ENCODE measurements at regions not wholly inside any gene's neighbourhood (a gene's known extent, or its start where the extent isn't known, plus 50 kb on each side); places are given as distances from the start of the nearest gene placed in this dataset.
A peak's percentile ranks its signal among the peaks of the same experiment; 100 is the strongest.

DNA sequence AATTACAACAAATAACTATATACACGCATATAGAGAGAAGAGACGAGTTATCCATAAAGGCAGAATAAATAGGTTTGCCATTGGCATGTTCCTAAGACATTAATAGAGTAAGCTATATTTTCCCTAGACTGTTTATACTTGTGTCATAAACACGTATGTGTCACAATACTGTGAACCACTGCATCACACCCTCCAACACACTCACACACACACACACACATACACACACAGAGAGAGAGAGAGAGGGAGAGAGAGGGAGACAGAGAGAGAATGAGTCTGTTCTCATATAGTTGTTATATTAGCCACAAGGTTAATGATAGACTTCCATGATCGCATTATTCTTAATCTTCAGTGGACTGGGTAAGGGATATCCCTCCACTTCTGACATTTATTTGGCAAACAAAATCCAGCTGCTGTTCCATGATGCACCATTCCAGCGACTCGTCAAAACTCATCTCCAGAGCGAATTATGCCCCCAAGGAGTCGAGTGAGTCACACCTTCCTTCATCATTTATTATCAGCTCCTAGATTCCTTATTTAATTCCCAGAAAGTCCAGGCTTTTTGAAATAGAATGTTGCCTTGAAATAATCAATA is 82.8 kb upstream of the HIVEP1 start:
- H3K9me3 ChIP-seq (ENCODE audit: control insufficient read depth in 2 of 2, insufficient read depth in 1 of 2, low read depth in 1 of 2, low read length in 1 of 2), result no peaks in the 10 kb centered on the region
- 59 to 64% methylated on average over 8 of the region's 8 CpGs for WGBS, 2 donors

DNA sequence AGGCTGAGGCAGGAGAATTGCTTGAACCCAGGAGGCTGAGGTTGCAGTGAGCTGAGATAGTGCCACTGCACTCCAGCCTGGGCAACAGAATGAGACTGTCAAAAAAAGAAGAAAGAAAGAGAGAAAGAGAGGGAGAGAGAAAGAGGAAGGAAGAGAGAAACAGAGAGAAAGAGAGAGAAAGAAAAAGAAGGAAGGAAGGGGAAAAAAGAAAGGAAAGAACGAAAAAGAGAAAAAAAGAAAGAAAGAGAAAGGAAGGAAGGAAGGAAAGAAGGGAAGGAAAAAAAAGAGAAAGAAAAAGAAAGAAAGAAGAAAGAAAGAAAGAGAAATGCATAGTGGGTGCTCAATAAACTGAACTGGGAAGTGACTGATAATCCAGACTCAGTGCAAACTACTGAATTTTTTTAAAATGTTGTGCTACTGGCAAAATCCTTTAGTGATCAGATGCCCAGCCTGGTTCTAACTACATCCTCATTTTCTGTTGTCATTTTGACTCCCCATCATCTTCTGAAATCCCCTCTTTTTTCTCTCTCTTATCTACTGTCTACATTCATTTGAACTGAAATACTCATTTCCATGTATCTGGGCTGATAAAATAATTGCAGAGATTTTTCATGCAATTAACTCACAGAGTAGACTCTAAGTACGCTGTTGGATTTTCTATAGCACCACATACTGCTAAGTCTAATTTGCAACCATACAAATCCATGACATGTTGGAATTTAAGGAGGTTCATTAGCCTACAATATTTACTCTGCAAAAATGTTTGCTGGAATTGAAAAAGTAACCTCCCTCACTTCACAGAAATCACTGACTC is 85.3 kb upstream of the HIVEP1 start:
- H3K36me3 ChIP-seq (ENCODE audit: control insufficient read depth in 2 of 2, insufficient read depth in 2 of 2, low read length in 1 of 2), result no peaks in the 10 kb centered on the region
- WGBS, 2 donors, result 86% methylated on average over 2 of the region's 2 CpGs
- H3K4me3 ChIP-seq (ENCODE audit: low read depth in 1 of 2, low read length in 2 of 2), result no peak overlapping the region

More for the DNA sequence above, 82.8 kb upstream of the HIVEP1 start:
- Histone ChIP-seq H3K4me3 (ENCODE audit: low read depth in 1 of 2, low read length in 2 of 2) (no peak overlapping the region), H3K27ac (ENCODE audit: low read depth in 2 of 2, low read length in 1 of 2) (no peak overlapping the region), H3K4me1 (ENCODE audit: control insufficient read depth in 2 of 2, insufficient read depth in 2 of 2, low read length in 1 of 2) (no peaks in the 10 kb centered on the region), H3K27me3 (ENCODE audit: control insufficient read depth in 1 of 2, insufficient read depth in 2 of 2, low read length in 2 of 2) (no peaks in the 10 kb centered on the region), H3K36me3 (ENCODE audit: control insufficient read depth in 2 of 2, insufficient read depth in 2 of 2, low read length in 1 of 2) (no peaks in the 10 kb centered on the region)

DNA sequence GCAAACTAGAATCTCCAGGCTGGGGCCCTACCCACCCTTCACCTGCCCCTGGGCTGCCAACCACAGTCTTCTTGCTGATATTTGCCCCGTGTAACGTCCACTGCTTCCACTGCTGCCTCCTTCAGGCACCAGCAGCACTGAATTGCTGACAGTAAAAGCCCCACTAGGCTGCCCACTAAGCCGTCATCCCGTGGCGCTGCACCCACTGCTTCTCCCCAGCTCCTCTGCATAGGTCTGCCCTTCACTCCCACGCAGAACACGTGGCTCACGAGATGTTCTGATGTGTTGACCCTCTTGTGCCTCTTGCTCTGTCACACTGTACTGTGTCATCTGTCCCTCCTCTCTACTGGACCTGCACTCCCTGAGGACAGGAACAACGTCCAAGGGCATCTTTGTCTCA is 86.3 kb upstream of the HIVEP1 start:
- H3K36me3 ChIP-seq (ENCODE audit: control insufficient read depth in 2 of 2, insufficient read depth in 2 of 2, low read length in 1 of 2), result no peaks in the 10 kb centered on the region
- H3K4me3 ChIP-seq (ENCODE audit: low read depth in 1 of 2, low read length in 2 of 2), result no peak overlapping the region
- H3K9me3 ChIP-seq (ENCODE audit: control insufficient read depth in 2 of 2, insufficient read depth in 1 of 2, low read depth in 1 of 2, low read length in 1 of 2), result no peaks in the 10 kb centered on the region
- WGBS, 2 donors, result 88 to 94% methylated on average over 9 of the region's 9 CpGs
- peaks cover 0 to 4% of the 10 kb centered on the region in 2 donors for H3K4me1 ChIP-seq (ENCODE audit: control insufficient read depth in 2 of 2, insufficient read depth in 2 of 2, low read length in 1 of 2)
- no peaks in the 10 kb centered on the region for H3K27me3 ChIP-seq (ENCODE audit: control insufficient read depth in 1 of 2, insufficient read depth in 2 of 2, low read length in 2 of 2)
- H3K27ac ChIP-seq (ENCODE audit: low read depth in 2 of 2, low read length in 1 of 2), result no peak overlapping the region

More for the DNA sequence above, 85.3 kb upstream of the HIVEP1 start:
- Histone ChIP-seq H3K27ac (ENCODE audit: low read depth in 2 of 2, low read length in 1 of 2) (no peak overlapping the region), H3K4me1 (ENCODE audit: control insufficient read depth in 2 of 2, insufficient read depth in 2 of 2, low read length in 1 of 2) (no peaks in the 10 kb centered on the region), H3K27me3 (ENCODE audit: control insufficient read depth in 1 of 2, insufficient read depth in 2 of 2, low read length in 2 of 2) (no peaks in the 10 kb centered on the region), H3K9me3 (ENCODE audit: control insufficient read depth in 2 of 2, insufficient read depth in 1 of 2, low read depth in 1 of 2, low read length in 1 of 2) (no peaks in the 10 kb centered on the region)

DNA sequence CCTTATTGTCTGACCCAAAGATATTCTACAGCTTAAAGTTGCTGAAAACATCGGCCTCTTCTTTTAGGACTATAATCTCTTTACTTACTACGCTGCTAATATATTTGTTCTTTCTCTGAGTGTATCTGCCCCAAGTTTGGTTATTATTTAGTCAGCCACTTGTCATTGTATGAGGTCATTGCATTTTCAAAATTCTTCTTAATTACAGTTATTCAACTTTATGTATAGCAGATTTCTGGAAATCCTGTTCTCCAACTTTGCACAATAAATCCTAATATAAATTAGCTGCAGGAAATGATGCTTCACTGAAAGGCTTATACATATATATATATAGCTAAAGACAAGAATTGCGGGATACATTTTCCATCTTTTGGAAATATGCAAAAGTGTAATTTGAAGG is 88.5 kb upstream of the HIVEP1 start:
- Histone ChIP-seq H3K4me3 (ENCODE audit: low read depth in 1 of 2, low read length in 2 of 2) (no peak overlapping the region), H3K27ac (ENCODE audit: low read depth in 2 of 2, low read length in 1 of 2) (no peak overlapping the region), H3K36me3 (ENCODE audit: control insufficient read depth in 2 of 2, insufficient read depth in 2 of 2, low read length in 1 of 2) (no peaks in the 10 kb centered on the region), H3K4me1 (ENCODE audit: control insufficient read depth in 2 of 2, insufficient read depth in 2 of 2, low read length in 1 of 2) (peaks cover 0 to 4% of the 10 kb centered on the region in 2 donors), H3K27me3 (ENCODE audit: control insufficient read depth in 1 of 2, insufficient read depth in 2 of 2, low read length in 2 of 2) (no peaks in the 10 kb centered on the region), H3K9me3 (ENCODE audit: control insufficient read depth in 2 of 2, insufficient read depth in 1 of 2, low read depth in 1 of 2, low read length in 1 of 2) (no peaks in the 10 kb centered on the region)
- 93 to 95% methylated on average over 3 of the region's 3 CpGs for WGBS, 2 donors

DNA sequence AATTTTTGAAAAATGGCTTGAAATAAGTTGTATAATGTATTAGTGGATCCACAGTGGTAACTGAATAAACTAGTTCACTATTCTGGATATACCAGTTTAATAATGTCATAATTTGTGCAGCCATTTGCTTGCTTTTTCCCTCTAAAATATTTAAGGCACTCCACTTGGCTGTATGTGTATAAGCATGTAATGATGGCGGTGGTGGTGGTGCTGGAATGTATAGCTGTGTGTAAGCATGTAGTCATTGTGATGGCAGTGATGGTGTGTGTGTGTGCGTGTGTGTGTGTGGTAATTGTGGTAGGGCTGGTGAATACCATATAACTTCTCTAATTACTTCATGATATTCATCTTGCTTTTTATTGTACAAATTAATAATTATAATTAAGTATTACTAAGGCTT is 89.2 kb upstream of the HIVEP1 start:
- Histone ChIP-seq H3K27ac (ENCODE audit: low read depth in 2 of 2, low read length in 1 of 2) (no peak overlapping the region), H3K9me3 (ENCODE audit: control insufficient read depth in 2 of 2, insufficient read depth in 1 of 2, low read depth in 1 of 2, low read length in 1 of 2) (no peaks in the 10 kb centered on the region), H3K27me3 (ENCODE audit: control insufficient read depth in 1 of 2, insufficient read depth in 2 of 2, low read length in 2 of 2) (no peaks in the 10 kb centered on the region), H3K4me1 (ENCODE audit: control insufficient read depth in 2 of 2, insufficient read depth in 2 of 2, low read length in 1 of 2) (peaks cover 0 to 4% of the 10 kb centered on the region in 2 donors), H3K4me3 (ENCODE audit: low read depth in 1 of 2, low read length in 2 of 2) (no peak overlapping the region), H3K36me3 (ENCODE audit: control insufficient read depth in 2 of 2, insufficient read depth in 2 of 2, low read length in 1 of 2) (no peaks in the 10 kb centered on the region)
- 97 to 98% methylated on average over 2 of the region's 2 CpGs for WGBS, 2 donors

DNA sequence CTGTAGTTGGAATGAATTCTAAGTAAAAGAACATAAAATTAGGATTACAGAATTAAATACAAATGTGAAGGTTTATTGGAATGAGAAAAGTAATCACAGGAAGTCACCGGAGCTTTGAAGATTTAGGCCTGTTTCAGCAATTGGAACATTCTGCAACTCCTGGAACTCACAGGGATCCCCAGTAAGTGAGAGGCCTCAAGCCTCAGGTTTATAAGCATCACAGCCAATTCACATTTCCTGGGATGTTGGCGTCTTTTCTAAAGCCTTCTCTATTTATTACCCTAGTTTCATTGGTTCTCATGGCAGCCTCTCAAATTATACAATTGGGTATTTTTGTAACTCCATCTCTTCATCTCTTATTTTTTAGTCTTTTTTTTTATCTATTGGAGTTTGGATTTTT is 90.4 kb upstream of the HIVEP1 start:
- H3K9me3 ChIP-seq (ENCODE audit: control insufficient read depth in 2 of 2, insufficient read depth in 1 of 2, low read depth in 1 of 2, low read length in 1 of 2), result no peaks in the 10 kb centered on the region
- WGBS, 2 donors, result 67 to 76% methylated on average over 2 of the region's 2 CpGs
- H3K4me3 ChIP-seq (ENCODE audit: low read depth in 1 of 2, low read length in 2 of 2), result no peak overlapping the region
- H3K4me1 ChIP-seq (ENCODE audit: control insufficient read depth in 2 of 2, insufficient read depth in 2 of 2, low read length in 1 of 2), result peaks cover 0 to 4% of the 10 kb centered on the region in 2 donors
- H3K27ac ChIP-seq (ENCODE audit: low read depth in 2 of 2, low read length in 1 of 2), result no peak overlapping the region
- H3K27me3 ChIP-seq (ENCODE audit: control insufficient read depth in 1 of 2, insufficient read depth in 2 of 2, low read length in 2 of 2), result no peaks in the 10 kb centered on the region
- no peaks in the 10 kb centered on the region for H3K36me3 ChIP-seq (ENCODE audit: control insufficient read depth in 2 of 2, insufficient read depth in 2 of 2, low read length in 1 of 2)

DNA sequence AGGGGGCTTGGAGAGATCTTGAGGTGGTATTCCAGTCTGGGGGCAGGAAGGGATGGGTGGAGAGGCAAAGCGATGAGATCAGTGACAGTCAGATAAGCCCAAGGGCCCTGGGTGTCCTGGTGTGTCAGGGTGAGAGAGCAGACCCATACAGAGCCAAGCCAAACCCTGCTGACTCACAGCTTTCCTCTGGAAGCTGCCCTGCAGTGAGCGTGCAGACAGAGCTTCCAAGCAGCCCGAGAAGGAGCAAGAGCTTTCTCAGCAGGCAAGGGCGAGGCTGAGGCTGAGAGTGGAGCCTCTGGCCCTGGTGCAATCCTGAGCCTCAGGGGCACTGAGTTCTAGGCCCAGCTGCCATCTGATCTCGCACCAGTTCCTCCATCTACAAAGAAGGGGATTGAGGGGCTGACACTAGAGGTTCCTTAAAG is 91.1 kb upstream of the HIVEP1 start:
- no peaks in the 10 kb centered on the region for H3K36me3 ChIP-seq (ENCODE audit: control insufficient read depth in 2 of 2, insufficient read depth in 2 of 2, low read length in 1 of 2)
- H3K4me1 ChIP-seq (ENCODE audit: control insufficient read depth in 2 of 2, insufficient read depth in 2 of 2, low read length in 1 of 2), result peaks cover 0 to 4% of the 10 kb centered on the region in 2 donors
- no peaks in the 10 kb centered on the region for H3K27me3 ChIP-seq (ENCODE audit: control insufficient read depth in 1 of 2, insufficient read depth in 2 of 2, low read length in 2 of 2)
- peak overlapping the region; percentile 20 to 50 for H3K27ac ChIP-seq (ENCODE audit: low read depth in 2 of 2, low read length in 1 of 2)
- no peaks in the 10 kb centered on the region for H3K9me3 ChIP-seq (ENCODE audit: control insufficient read depth in 2 of 2, insufficient read depth in 1 of 2, low read depth in 1 of 2, low read length in 1 of 2)
- H3K4me3 ChIP-seq (ENCODE audit: low read depth in 1 of 2, low read length in 2 of 2), result no peak overlapping the region
- 37 to 45% methylated on average over 5 of the region's 5 CpGs for WGBS, 2 donors

DNA sequence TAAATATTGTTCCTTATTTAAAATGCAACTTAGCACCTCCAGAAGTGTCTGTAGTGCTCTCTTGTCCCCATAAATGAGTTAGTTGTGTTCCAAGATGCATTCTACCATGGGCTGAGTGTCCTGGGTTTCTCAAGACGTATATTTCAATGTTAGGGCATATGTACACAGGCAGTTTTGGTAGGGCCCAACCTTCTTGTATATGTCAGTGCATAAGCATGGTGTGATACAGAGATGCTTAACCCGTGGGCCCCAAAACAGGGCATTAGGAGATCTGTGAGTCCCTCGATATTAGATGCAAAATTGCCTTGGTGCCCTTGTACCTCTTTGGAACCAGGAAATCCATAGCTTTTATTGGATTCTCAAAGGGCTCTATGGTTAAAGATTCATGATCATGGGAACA is 91.5 kb upstream of the HIVEP1 start:
- H3K4me3 ChIP-seq (ENCODE audit: low read depth in 1 of 2, low read length in 2 of 2), result no peak overlapping the region
- H3K27ac ChIP-seq (ENCODE audit: low read depth in 2 of 2, low read length in 1 of 2), result no peak overlapping the region
- WGBS, 2 donors, result 92 to 94% methylated on average over 3 of the region's 3 CpGs
- no peaks in the 10 kb centered on the region for H3K27me3 ChIP-seq (ENCODE audit: control insufficient read depth in 1 of 2, insufficient read depth in 2 of 2, low read length in 2 of 2)
- H3K36me3 ChIP-seq (ENCODE audit: control insufficient read depth in 2 of 2, insufficient read depth in 2 of 2, low read length in 1 of 2), result no peaks in the 10 kb centered on the region
- peaks cover 0 to 4% of the 10 kb centered on the region in 2 donors for H3K4me1 ChIP-seq (ENCODE audit: control insufficient read depth in 2 of 2, insufficient read depth in 2 of 2, low read length in 1 of 2)
- H3K9me3 ChIP-seq (ENCODE audit: control insufficient read depth in 2 of 2, insufficient read depth in 1 of 2, low read depth in 1 of 2, low read length in 1 of 2), result no peaks in the 10 kb centered on the region

DNA sequence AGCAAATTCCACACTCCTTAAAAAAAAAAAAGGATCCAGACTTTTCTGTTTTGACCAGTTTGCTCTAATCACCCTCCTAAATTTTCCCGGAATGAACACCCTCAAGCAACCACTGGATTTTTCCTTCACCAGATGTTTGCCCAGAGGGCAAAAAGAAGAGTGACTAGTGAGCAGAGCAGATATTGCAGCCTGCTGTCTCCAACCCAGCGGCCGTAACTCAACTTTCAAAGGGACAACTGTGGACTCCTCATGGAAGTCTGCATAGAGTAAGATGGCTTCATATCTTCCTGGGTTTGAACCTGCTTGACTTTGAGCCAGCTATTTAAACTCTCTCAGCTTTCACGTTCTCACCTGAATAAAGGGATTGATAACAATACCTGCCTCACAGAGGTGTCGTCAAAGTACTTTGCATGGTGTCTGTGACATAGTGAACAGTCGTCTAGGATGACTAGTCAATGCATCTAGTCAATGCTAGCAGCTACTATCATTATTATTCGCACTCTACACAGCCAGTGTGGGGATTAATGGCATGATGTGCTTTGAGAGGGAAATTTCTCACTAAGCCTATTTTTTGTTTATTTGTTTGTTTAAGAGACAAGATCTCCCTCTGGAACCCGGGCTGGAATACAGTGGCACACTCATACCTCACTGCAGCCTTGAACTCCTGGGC is 92.2 kb upstream of the HIVEP1 start:
- whole genome bisulfite sequencing, 2 donors, result 80 to 82% methylated on average over 8 of the region's 8 CpGs
- no peak overlapping the region for H3K4me3 ChIP-seq (ENCODE audit: low read depth in 1 of 2, low read length in 2 of 2)

More for the DNA sequence above, 92.2 kb upstream of the HIVEP1 start:
- Histone ChIP-seq H3K27ac (ENCODE audit: low read depth in 2 of 2, low read length in 1 of 2) (no peak overlapping the region), H3K27me3 (ENCODE audit: control insufficient read depth in 1 of 2, insufficient read depth in 2 of 2, low read length in 2 of 2) (no peaks in the 10 kb centered on the region), H3K36me3 (ENCODE audit: control insufficient read depth in 2 of 2, insufficient read depth in 2 of 2, low read length in 1 of 2) (no peaks in the 10 kb centered on the region), H3K4me1 (ENCODE audit: control insufficient read depth in 2 of 2, insufficient read depth in 2 of 2, low read length in 1 of 2) (peaks cover 0 to 4% of the 10 kb centered on the region in 2 donors), H3K9me3 (ENCODE audit: control insufficient read depth in 2 of 2, insufficient read depth in 1 of 2, low read depth in 1 of 2, low read length in 1 of 2) (no peaks in the 10 kb centered on the region)
